H9 (cell line): ENCODE measurements at regions not wholly inside any gene's neighbourhood (a gene's known extent, or its start where the extent isn't known, plus 50 kb on each side); places are given as distances from the start of the nearest gene placed in this dataset.

Experiments
- DNase-seq: peaks from one replicate; pipeline ENCODE4 v3.0.0-alpha.2; 2017
- H2AFZ ChIP-seq: one replicate; pipeline ENCODE4 v1.6.1; 2013; ENCODE audit warnings: mild to moderate bottlenecking, low read length, control low read depth, moderate library complexity
- H2AK5ac ChIP-seq: 2 replicates; pipeline ENCODE4 v1.6.1; 2013; ENCODE audit warnings: low read length, control low read depth, mixed read lengths; ENCODE audit not compliant: insufficient read length
- H2BK120ac ChIP-seq: one replicate; pipeline ENCODE4 v1.6.1; 2013; ENCODE audit warnings: low read depth, mild to moderate bottlenecking, low read length, control low read depth, inconsistent platforms; ENCODE audit not compliant: poor library complexity, severe bottlenecking
- H2BK12ac ChIP-seq: 2 replicates; pipeline ENCODE4 v1.6.1; 2013; ENCODE audit warnings: low read length, control low read depth, mixed read lengths, low read depth; ENCODE audit not compliant: insufficient read length
- H2BK15ac ChIP-seq: 2 replicates; pipeline ENCODE4 v1.6.1; 2013; ENCODE audit warnings: low read depth, low read length, control low read depth
- H2BK20ac ChIP-seq: one replicate; pipeline ENCODE4 v1.6.1; 2013; ENCODE audit warnings: low read depth, mild to moderate bottlenecking, low read length, control low read depth, inconsistent platforms; ENCODE audit not compliant: poor library complexity, severe bottlenecking
- H2BK5ac ChIP-seq: 2 replicates; pipeline ENCODE4 v1.6.1; 2013; ENCODE audit warnings: low read length, control low read depth, mixed read lengths; ENCODE audit not compliant: insufficient read length
- H3K14ac ChIP-seq: 2 replicates; pipeline ENCODE4 v1.6.1; 2013; ENCODE audit warnings: low read length, control low read depth; ENCODE audit not compliant: insufficient read depth
- H3K18ac ChIP-seq: 2 replicates; pipeline ENCODE4 v1.6.1; 2013; ENCODE audit warnings: low read depth, mild to moderate bottlenecking, mixed read lengths, low read length, control low read depth; ENCODE audit not compliant: insufficient read length
- H3K23ac ChIP-seq: 2 replicates; pipeline ENCODE4 v1.6.1; 2013; ENCODE audit warnings: low read length, control low read depth, mixed read lengths, low read depth; ENCODE audit not compliant: insufficient read length
- H3K23me2 ChIP-seq: 2 replicates; pipeline ENCODE4 v1.6.1; 2013; ENCODE audit warnings: low read depth, mild to moderate bottlenecking, mixed read lengths, low read length, control low read depth; ENCODE audit not compliant: insufficient read length, poor library complexity, severe bottlenecking
- H3K27ac ChIP-seq: 2 replicates; pipeline ENCODE4 v1.5.1; 2013; ENCODE audit warnings: low read length, control low read depth, mixed read lengths, low read depth; ENCODE audit not compliant: insufficient read length
- H3K27me3 ChIP-seq: 2 replicates; pipeline ENCODE4 v1.6.1; 2013; ENCODE audit warnings: low read length, control low read depth, inconsistent platforms; ENCODE audit not compliant: insufficient read depth
- H3K4ac ChIP-seq: 2 replicates; pipeline ENCODE4 v1.6.1; 2013; ENCODE audit warnings: low read depth, mild to moderate bottlenecking, control low read depth, inconsistent platforms, low read length, moderate library complexity
- H3K4me1 ChIP-seq: 2 replicates; pipeline ENCODE4 v1.6.1; 2013; ENCODE audit warnings: low read length, control low read depth, inconsistent platforms; ENCODE audit not compliant: insufficient read depth
- H3K4me2 ChIP-seq: 2 replicates; pipeline ENCODE4 v1.6.1; 2013; ENCODE audit warnings: low read length, control low read depth, mixed read lengths; ENCODE audit not compliant: insufficient read length, insufficient read depth
- H3K56ac ChIP-seq: 2 replicates; pipeline ENCODE4 v1.6.1; 2013; ENCODE audit warnings: low read depth, mild to moderate bottlenecking, mixed read lengths, low read length, control low read depth; ENCODE audit not compliant: insufficient read length
- H3K79me1 ChIP-seq: 2 replicates; pipeline ENCODE4 v1.6.1; 2013; ENCODE audit warnings: low read depth, mild to moderate bottlenecking, moderate library complexity, low read length, control low read depth, inconsistent platforms; ENCODE audit not compliant: insufficient read depth, poor library complexity, severe bottlenecking
- H3K79me2 ChIP-seq: 2 replicates; pipeline ENCODE4 v1.6.1; 2013; ENCODE audit warnings: low read length, control low read depth, inconsistent platforms; ENCODE audit not compliant: insufficient read depth
- H3K9ac ChIP-seq: 2 replicates; pipeline ENCODE4 v1.6.1; 2013; ENCODE audit warnings: low read length, control low read depth, mixed read lengths; ENCODE audit not compliant: insufficient read length; ENCODE audit errors: extremely low read depth
- H3K9me3 ChIP-seq: one replicate; pipeline ENCODE4 v1.6.1; 2013; ENCODE audit warnings: low read depth, low read length, inconsistent platforms; ENCODE audit not compliant: control insufficient read depth
- H3T11ph ChIP-seq: one replicate; pipeline ENCODE4 v1.6.1; 2013; ENCODE audit warnings: mild to moderate bottlenecking, low read length, control low read depth, inconsistent platforms
- H4K20me1 ChIP-seq: one replicate; pipeline ENCODE4 v1.6.1; 2013; ENCODE audit not compliant: control insufficient read depth, insufficient read length, insufficient read depth
- H4K5ac ChIP-seq: 2 replicates; pipeline ENCODE4 v1.6.1; 2013; ENCODE audit warnings: low read depth, mild to moderate bottlenecking, mixed read lengths, low read length, control low read depth; ENCODE audit not compliant: insufficient read length
- H4K8ac ChIP-seq: replicated peaks from 2 replicates; pipeline ENCODE4 v1.6.1; 2013; ENCODE audit warnings: low read length, control low read depth, mixed read lengths, low read depth; ENCODE audit not compliant: insufficient read length
- H4K91ac ChIP-seq: 2 replicates; pipeline ENCODE4 v1.6.1; 2013; ENCODE audit warnings: low read depth, mild to moderate bottlenecking, moderate library complexity, mixed read lengths, low read length, control low read depth; ENCODE audit not compliant: insufficient read length
- H3K27ac Mint-ChIP-seq, 3 experiments: 2 replicates in 2 of 3; 3 replicates in 1 of 3; pipeline ENCODE4 v1.8.0; 2020 to 2021; ENCODE audit warnings: mixed read lengths in 3 of 3, mild to moderate bottlenecking in 1 of 3, moderate library complexity in 1 of 3
- H3K27me3 Mint-ChIP-seq: 2 replicates; pipeline ENCODE4 v1.8.0; 2021; ENCODE audit warnings: low read depth, mild to moderate bottlenecking, moderate library complexity, mixed read lengths
- H3K36me3 Mint-ChIP-seq, 3 experiments: 2 replicates in 2 of 3; 3 replicates in 1 of 3; pipeline ENCODE4 v1.8.0; 2020 to 2021; ENCODE audit warnings: low read depth in 3 of 3, mixed read lengths in 3 of 3; ENCODE audit not compliant: insufficient read depth in 1 of 3
- H3K4me1 Mint-ChIP-seq, 2 experiments: 2 replicates each; pipeline ENCODE4 v1.8.0; 2020; ENCODE audit warnings: mixed read lengths in 2 of 2
- H3K4me3 Mint-ChIP-seq, 2 experiments: 2 replicates in 1 of 2; 3 replicates in 1 of 2; pipeline ENCODE4 v1.8.0; 2020 to 2021; ENCODE audit warnings: mild to moderate bottlenecking in 2 of 2, mixed read lengths in 2 of 2, moderate library complexity in 1 of 2
- H3K9me3 Mint-ChIP-seq, 2 experiments: 2 replicates in 1 of 2; 3 replicates in 1 of 2; pipeline ENCODE4 v1.8.0; 2020; ENCODE audit warnings: mild to moderate bottlenecking in 2 of 2, mixed read lengths in 2 of 2, moderate library complexity in 1 of 2
- WGBS: extraction: QIAGEN DNeasy Blood & Tissue Kit; methylation state at CpG from one replicate; pipeline ENCODE4 v1.1.7; 2013; ENCODE audit warnings: missing lambda C conversion rate, low lambda C conversion rate, mixed read lengths; ENCODE audit not compliant: insufficient read length; ENCODE audit errors: extremely low coverage; 5-methylcytosine and 5-hydroxymethylcytosine counted together
- TF ChIP-seq, protein P1 (sequence below): fragments of 200-600 bp; sonication (generic); conservative IDR thresholded peaks from 3 replicates; pipeline ENCODE4 v1.8.0; 2021; ENCODE audit warnings: antibody characterized with exemption, mild to moderate bottlenecking

DNA sequence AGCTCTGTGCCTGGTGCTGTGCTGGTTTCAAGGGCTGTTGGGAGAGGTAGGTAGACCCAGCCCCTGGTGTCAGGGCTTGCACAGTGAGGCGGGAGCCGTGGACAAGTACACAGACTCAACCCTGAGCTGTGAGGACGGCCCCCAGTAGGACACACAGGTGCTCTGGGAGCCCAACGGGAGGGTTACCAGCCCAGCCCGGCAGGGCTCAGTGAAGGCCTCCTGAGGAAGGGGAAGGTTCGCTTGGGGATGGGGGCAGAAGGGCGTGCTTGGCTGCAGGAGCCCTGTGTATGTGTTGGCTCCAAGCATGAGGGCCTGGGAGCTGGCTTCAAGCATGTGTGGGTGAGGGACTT lies 58.9 kb downstream of the SLC25A47 start:
- Mint-ChIP-seq H3K27me3 (no peaks in the 10 kb centered on the region), H3K9me3 (no peaks in the 10 kb centered on the region), H3K36me3 (no peaks in the 10 kb centered on the region), H3K4me3 (no peak overlapping the region; a peak in 1 of 5 replicates), H3K27ac (0 out of 7 replicates have a peak overlapping the region, but pooled peaks of 1 of the 3 experiments have one; percentile 18), H3K4me1 (peaks cover 29 to 30% of the 10 kb centered on the region in 2 experiments)
- H2BK120ac ChIP-seq = no peak overlapping the region
- no peak overlapping the region for H3K4ac ChIP-seq
- H3K9me3 ChIP-seq = no peaks in the 10 kb centered on the region
- peaks cover 2% of the 10 kb centered on the region; the same call in 1 of the 2 replicates for H3K4me1 ChIP-seq
- no peak overlapping the region for H2BK20ac ChIP-seq
- no peak overlapping the region for H4K91ac ChIP-seq
- H3K79me1 ChIP-seq = no peaks in the 10 kb centered on the region
- no peaks in the 10 kb centered on the region for H3K23me2 ChIP-seq
- no peak overlapping the region for H2AK5ac ChIP-seq
- no peak overlapping the region for H3K27ac ChIP-seq
- H3K27me3 ChIP-seq = no peaks in the 10 kb centered on the region
- no peak for DNase-seq
- no peak overlapping the region for H3K9ac ChIP-seq
- H3T11ph ChIP-seq = no peak overlapping the region
- no CpG with 5 or more reads among the region's 7 CpGs for WGBS
- no peaks in the 10 kb centered on the region for H3K79me2 ChIP-seq
- no peak overlapping the region for H2BK12ac ChIP-seq
- no peak overlapping the region for H3K14ac ChIP-seq
- no peak overlapping the region for H3K23ac ChIP-seq
- H4K8ac ChIP-seq = no peak overlapping the region
- TF ChIP-seq, protein P1, sequence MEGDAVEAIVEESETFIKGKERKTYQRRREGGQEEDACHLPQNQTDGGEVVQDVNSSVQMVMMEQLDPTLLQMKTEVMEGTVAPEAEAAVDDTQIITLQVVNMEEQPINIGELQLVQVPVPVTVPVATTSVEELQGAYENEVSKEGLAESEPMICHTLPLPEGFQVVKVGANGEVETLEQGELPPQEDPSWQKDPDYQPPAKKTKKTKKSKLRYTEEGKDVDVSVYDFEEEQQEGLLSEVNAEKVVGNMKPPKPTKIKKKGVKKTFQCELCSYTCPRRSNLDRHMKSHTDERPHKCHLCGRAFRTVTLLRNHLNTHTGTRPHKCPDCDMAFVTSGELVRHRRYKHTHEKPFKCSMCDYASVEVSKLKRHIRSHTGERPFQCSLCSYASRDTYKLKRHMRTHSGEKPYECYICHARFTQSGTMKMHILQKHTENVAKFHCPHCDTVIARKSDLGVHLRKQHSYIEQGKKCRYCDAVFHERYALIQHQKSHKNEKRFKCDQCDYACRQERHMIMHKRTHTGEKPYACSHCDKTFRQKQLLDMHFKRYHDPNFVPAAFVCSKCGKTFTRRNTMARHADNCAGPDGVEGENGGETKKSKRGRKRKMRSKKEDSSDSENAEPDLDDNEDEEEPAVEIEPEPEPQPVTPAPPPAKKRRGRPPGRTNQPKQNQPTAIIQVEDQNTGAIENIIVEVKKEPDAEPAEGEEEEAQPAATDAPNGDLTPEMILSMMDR = no peak
- no peak overlapping the region for H2BK5ac ChIP-seq
- H3K4me2 ChIP-seq = no peak overlapping the region
- H2AFZ ChIP-seq = no peak overlapping the region
- no peak overlapping the region for H3K18ac ChIP-seq
- no peak overlapping the region for H2BK15ac ChIP-seq
- H4K20me1 ChIP-seq = no peaks in the 10 kb centered on the region
- H3K56ac ChIP-seq = no peak overlapping the region
- H4K5ac ChIP-seq = no peak overlapping the region
